ENCODE measurements at regions not wholly inside any gene's neighbourhood (a gene's known extent, or its start where the extent isn't known, plus 50 kb on each side); places are given as distances from the start of the nearest gene placed in this dataset.

GRCh38 chr1:204797401-204797800 is 73.3 kb upstream of the NFASC start:
- Histone ChIP-seq H2BK15ac (ENCODE audit: low read depth, low read length) (no peak overlapping the region), H4K91ac (ENCODE audit: insufficient read depth, low read depth, low read length) (no peak overlapping the region), H2BK120ac (ENCODE audit: low read depth, low read length) (no peak overlapping the region), H3K4ac (ENCODE audit: low read depth, low read length) (no peak overlapping the region), H2AK5ac (ENCODE audit: low read depth, low read length) (no peak overlapping the region), H2AFZ (replicated peaks; ENCODE audit: low read length, poor library complexity) (no peak overlapping the region), H3K4me2 (ENCODE audit: low read depth, low read length) (no peak overlapping the region), H3K27ac (ENCODE audit: insufficient read depth, low read length) (no peak overlapping the region), H3K18ac (ENCODE audit: low read depth, low read length) (no peak overlapping the region), H3K79me1 (ENCODE audit: low read depth in 1 of 2, low read length in 2 of 2) (no peaks in the 10 kb centered on the region), H3K36me3 (ENCODE audit: control insufficient read depth, insufficient read depth, low read length) (no peaks in the 10 kb centered on the region), H3K23ac (ENCODE audit: low read depth, low read length) (no peak overlapping the region), H2BK5ac (ENCODE audit: low read depth, low read length, poor library complexity, severe bottlenecking) (no peak overlapping the region), H2AK9ac (replicated peaks; ENCODE audit: low read depth, low read length, poor library complexity) (no peak overlapping the region), H2BK20ac (ENCODE audit: low read depth, low read length) (no peak overlapping the region), H3K9me3 (ENCODE audit: control insufficient read depth, insufficient read depth, low read length) (no peaks in the 10 kb centered on the region), H4K5ac (ENCODE audit: low read depth, low read length) (no peak overlapping the region), H3K9ac (ENCODE audit: low read depth, low read length) (no peak overlapping the region), H3K27me3 (ENCODE audit: control insufficient read depth, insufficient read depth, low read length) (peaks cover 2% of the 10 kb centered on the region; the same call in 1 of the 2 replicates), H3K56ac (ENCODE audit: extremely low read depth, insufficient read depth, low read length) (no peak overlapping the region), H4K20me1 (ENCODE audit: insufficient read depth, low read length) (no peaks in the 10 kb centered on the region), H3K9me1 (ENCODE audit: insufficient read depth, low read length) (no peaks in the 10 kb centered on the region), H4K8ac (ENCODE audit: low read depth in 2 of 2, low read length in 2 of 2) (no peak overlapping the region), H3K4me1 (ENCODE audit: control insufficient read depth, insufficient read depth, low read length) (no peaks in the 10 kb centered on the region), H3K14ac (replicated peaks; ENCODE audit: low read depth, low read length) (no peak overlapping the region), H3K4me3 (ENCODE audit: insufficient read depth, low read depth, low read length) (no peak overlapping the region)
- in situ Hi-C loops (cut with MboI; ENCODE audit: low sequenced_read_pairs) (no loop called here), dilution Hi-C loops (cut with HindIII; ENCODE audit: low sequenced_read_pairs, unreplicated experiment) (no loop called here), intact Hi-C loops (cut with micrococcal nuclease) (no loop called here)
- BruUV-seq (replicated peaks), result no TSS peak
- ChIA-PET CTCF (interaction anchor here (1.6 kb wide), 1 partner anchor 10 kb away, joined by 5 read pairs; no protein-coding TSS in a partner anchor), POLR2A (ENCODE audit: unreplicated experiment) (no interaction called here)
- no peak for ATAC-seq (ENCODE audit: low read depth)
- TF ChIP-seq FOS (IDR thresholded peaks at IDR 0.05; ENCODE audit: low read depth, low read length) (no peak), CHD1 (IDR thresholded peaks at IDR 0.05; ENCODE audit: low read depth, low read length) (no peak), BHLHE40 (IDR thresholded peaks at IDR 0.05; ENCODE audit: low read depth, low read length) (no peak), RCOR1 (IDR thresholded peaks at IDR 0.05; ENCODE audit: insufficient replicate concordance, low read length) (no peak), CEBPB (IDR thresholded peaks at IDR 0.05; ENCODE audit: low read depth, low read length) (no peak), RAD21 (IDR thresholded peaks at IDR 0.05; ENCODE audit: low read length) (no peak), MAZ (IDR thresholded peaks at IDR 0.05; ENCODE audit: borderline replicate concordance, low read depth, low read length) (no peak), MXI1 (IDR thresholded peaks at IDR 0.05; ENCODE audit: borderline replicate concordance, low read depth, low read length) (no peak), MAFK (IDR thresholded peaks at IDR 0.05; ENCODE audit: low read depth, low read length) (no peak), SMC3 (IDR thresholded peaks at IDR 0.05; ENCODE audit: low read depth, low read length) (no peak), CTCF (conservative IDR thresholded peaks at IDR 0.05; ENCODE audit: low read depth, low read length) (no peak), POLR2A (IDR thresholded peaks at IDR 0.05; ENCODE audit: low read depth, low read length) (no peak), RFX5 (IDR thresholded peaks at IDR 0.05; ENCODE audit: low read depth, low read length) (no peak)
- TF ChIP-seq, protein P1, sequence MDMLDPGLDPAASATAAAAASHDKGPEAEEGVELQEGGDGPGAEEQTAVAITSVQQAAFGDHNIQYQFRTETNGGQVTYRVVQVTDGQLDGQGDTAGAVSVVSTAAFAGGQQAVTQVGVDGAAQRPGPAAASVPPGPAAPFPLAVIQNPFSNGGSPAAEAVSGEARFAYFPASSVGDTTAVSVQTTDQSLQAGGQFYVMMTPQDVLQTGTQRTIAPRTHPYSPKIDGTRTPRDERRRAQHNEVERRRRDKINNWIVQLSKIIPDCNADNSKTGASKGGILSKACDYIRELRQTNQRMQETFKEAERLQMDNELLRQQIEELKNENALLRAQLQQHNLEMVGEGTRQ (IDR thresholded peaks at IDR 0.05; ENCODE audit: low read depth, low read length), result no peak
- no peak for DNase-seq
- 0% methylated on average over 1 of the region's 2 CpGs; no CpG with 5 or more reads in 1 of the 2 experiments for WGBS, 2 experiments (ENCODE audit: extremely low coverage in 2 of 2, insufficient read length in 1 of 2)

Measured in IMR-90 (cell line).